Epithelial cell of esophagus (primary cell): ENCODE measurements at regions not wholly inside any gene's neighbourhood (a gene's known extent, or its start where the extent isn't known, plus 50 kb on each side); places are given as distances from the start of the nearest gene placed in this dataset.

Experiments used
- DNase-seq: peaks from one replicate; pipeline ENCODE4 v3.0.0; 2010; ENCODE audit warnings: low read depth
- H3K4me3 ChIP-seq: 2 replicates; pipeline ENCODE4 v1.5.1; 2011; ENCODE audit warnings: mild to moderate bottlenecking, low read length, control low read depth
- CTCF ChIP-seq: IDR thresholded peaks from 2 replicates; pipeline ENCODE4 v1.5.1; 2011; ENCODE audit warnings: low read depth, mild to moderate bottlenecking, low read length, control low read depth, inconsistent platforms; ENCODE audit not compliant: insufficient read depth; ENCODE audit errors: missing control alignments

DNA sequence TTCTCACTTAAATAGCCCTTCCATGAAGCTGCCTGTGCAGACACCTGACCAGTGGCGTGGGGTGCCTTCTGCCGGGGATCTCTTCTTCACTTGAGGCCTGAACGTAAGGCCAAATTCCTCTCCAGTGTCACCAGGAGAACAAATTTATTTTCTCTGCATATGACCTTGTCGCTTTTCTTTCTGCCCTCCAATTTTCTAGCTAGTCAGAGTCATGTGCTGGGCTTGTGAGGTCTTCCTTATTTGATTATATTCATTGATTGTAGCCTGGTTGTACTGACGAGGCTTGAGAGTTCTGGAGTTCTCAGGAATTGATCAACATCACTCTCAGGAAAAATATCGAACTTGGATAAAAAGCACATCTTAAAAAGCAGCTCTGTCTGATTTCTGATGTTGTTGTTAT lies 255.7 kb downstream of the BUB3 start:
- no peak for TF ChIP-seq CTCF
- DNase-seq: no peak

GRCh38 chr10:123413353-123413752 lies 252.8 kb upstream of the GPR26 start:
- no peak for DNase-seq
- no peak for TF ChIP-seq CTCF
- H3K4me3 ChIP-seq: no peak overlapping the region

More for the DNA sequence above, 255.7 kb downstream of the BUB3 start:
- H3K4me3 ChIP-seq: no peak overlapping the region

DNA sequence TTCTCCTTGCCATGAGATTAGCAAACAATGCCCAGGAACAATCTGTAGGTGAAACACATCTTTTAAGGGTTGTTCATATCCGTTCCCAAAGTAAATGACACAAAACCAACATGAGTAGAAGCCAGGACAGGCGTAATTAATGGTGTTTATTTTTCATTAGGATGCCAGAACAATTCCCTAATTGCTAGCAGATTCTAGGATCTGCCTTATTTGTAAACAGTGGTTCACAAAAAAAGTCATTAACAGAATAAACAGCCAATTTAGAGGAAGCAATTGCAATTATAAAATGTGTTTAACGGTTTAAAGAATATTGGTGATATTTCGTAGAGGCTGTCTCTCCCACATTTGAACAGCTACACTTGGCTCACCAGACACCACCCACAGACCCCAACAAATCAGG lies 250.6 kb upstream of the GPR26 start:
- H3K4me3 ChIP-seq: no peak overlapping the region
- DNase-seq: no peak
- TF ChIP-seq CTCF: no peak

GRCh38 chr10:123417414-123417813 lies 248.7 kb upstream of the GPR26 start:
- DNase-seq: no peak
- TF ChIP-seq CTCF: no peak
- H3K4me3 ChIP-seq: no peak overlapping the region

GRCh38 chr10:123421461-123421860 lies 244.7 kb upstream of the GPR26 start:
- no peak overlapping the region for H3K4me3 ChIP-seq
- TF ChIP-seq CTCF: no peak
- DNase-seq: no peak

DNA sequence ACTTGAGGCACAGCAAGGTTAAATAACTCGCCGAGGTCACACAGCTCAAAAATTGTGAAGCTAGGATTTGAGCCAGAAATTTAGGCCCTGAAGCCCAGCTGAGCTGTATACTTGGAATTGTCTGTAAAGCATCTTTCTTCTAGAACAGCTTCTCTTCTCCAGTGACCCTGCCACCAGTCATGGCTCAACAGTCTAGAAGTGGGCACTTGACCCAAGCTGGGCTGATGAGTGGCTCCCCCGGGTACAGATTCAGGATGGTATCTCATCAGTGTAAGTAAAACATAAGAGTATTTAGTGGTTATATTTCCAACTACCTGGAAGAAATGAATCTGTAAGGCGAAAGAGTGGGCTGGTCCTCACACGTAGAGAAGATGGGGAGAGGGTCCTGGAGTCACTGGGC lies 243.9 kb upstream of the GPR26 start:
- TF ChIP-seq CTCF: no peak
- DNase-seq: no peak
- no peak overlapping the region for H3K4me3 ChIP-seq

- TF ChIP-seq CTCF: no peak
- DNase-seq: no peak
- no peak overlapping the region for H3K4me3 ChIP-seq
Observed at GRCh38 chr10:123424537-123424936, 241.6 kb upstream of the GPR26 start.
